C4-2B (cell line): ENCODE measurements at regions not wholly inside any gene's neighbourhood (a gene's known extent, or its start where the extent isn't known, plus 50 kb on each side); places are given as distances from the start of the nearest gene placed in this dataset.

Experiments
- H3K27ac ChIP-seq: fragments of 450-650 bp; 2 replicates; pipeline ENCODE4 v1.5.1; 2017
- CTCF ChIP-seq: fragments of 450-650 bp; conservative IDR thresholded peaks from 2 replicates; pipeline ENCODE4 v1.5.1; 2017; ENCODE audit warnings: mild to moderate bottlenecking
- ZFX ChIP-seq: fragments of 450-650 bp; IDR thresholded peaks from 2 replicates; pipeline ENCODE4 v1.6.1; 2017

- no peak overlapping the region for H3K27ac ChIP-seq
- TF ChIP-seq CTCF (no peak), ZFX (no peak)
Measured at GRCh38 chr2:122999821-123000220, 1025.3 kb upstream of the CNTNAP5 start.

DNA sequence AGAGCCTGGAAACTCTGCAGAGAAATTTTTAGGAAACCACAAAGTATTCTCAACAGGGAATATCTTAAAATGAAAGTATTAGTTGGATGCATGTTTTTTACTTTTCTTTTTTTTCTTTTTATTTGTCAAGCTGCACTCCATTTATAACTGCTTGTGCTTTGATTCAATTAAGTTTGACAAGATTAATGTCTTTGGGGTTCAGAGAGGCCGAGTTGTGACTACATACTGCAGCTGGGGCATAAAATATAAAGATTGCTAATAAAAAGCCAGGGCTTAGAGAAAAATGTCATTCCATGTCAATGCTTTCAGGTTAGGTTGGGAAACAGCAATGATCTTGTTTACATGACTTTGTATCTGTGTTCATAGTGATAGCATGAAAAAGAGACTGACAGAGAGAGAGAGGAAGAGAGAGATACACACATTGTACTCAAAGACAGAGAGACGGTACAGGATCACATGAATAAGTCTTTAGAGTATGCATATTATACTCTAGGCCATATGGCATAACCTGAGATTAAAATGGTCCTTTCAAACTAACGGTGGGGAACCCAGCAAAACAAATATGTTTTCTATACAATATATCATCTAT is 1022.3 kb upstream of the CNTNAP5 start:
- no peak for TF ChIP-seq ZFX
- TF ChIP-seq CTCF, result no peak
- no peak overlapping the region for H3K27ac ChIP-seq

GRCh38 chr2:123015186-123015585 is 1009.9 kb upstream of the CNTNAP5 start:
- TF ChIP-seq CTCF, result no peak
- TF ChIP-seq ZFX, result no peak
- no peak overlapping the region for H3K27ac ChIP-seq

DNA sequence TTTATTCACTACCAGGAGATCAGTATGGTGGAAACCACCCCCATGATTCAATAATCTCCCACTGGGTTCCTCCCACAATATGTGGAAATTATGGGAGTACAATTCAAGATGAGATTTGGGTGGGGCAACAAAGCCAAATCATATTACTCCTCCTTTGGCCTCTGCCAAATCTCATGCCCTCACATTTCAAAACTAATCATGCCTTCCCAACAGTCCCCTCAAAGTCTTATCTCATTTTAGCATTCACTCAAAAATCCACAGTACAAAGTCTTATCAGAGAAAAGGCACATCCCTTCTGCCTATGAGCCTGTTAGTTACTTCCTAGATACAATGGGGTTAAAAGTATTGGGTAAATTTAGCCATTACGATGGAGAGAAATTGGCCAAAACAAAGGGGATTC is 989.5 kb upstream of the CNTNAP5 start:
- TF ChIP-seq CTCF, result no peak
- TF ChIP-seq ZFX, result no peak
- H3K27ac ChIP-seq, result no peak overlapping the region

DNA sequence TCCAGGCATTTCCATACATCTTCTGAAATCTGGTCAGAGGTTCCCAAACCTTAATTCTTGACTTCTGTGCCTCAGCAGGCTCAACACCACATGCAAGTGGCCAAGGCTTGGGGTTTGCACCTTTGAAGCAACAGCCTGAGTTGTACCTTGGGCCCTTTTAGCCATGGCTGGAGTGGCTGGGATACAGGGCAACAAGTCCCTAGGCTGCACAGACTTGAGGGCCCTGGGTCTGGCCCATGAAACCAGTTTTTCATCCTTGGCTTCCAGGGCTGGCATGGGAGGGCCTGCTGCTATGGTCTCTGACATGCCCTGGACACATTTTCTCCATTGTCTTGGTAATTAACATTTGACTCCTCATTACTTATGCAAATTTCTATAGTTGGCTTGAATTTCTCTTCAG is 988.8 kb upstream of the CNTNAP5 start:
- TF ChIP-seq ZFX (no peak), CTCF (no peak)
- no peak overlapping the region for H3K27ac ChIP-seq

- TF ChIP-seq ZFX (no peak), CTCF (no peak)
- no peak overlapping the region for H3K27ac ChIP-seq
Measured at GRCh38 chr2:123040506-123040905, 984.6 kb upstream of the CNTNAP5 start.

- no peak overlapping the region for H3K27ac ChIP-seq
- TF ChIP-seq CTCF (no peak), ZFX (no peak)
Measured at GRCh38 chr2:123043458-123043857, 981.6 kb upstream of the CNTNAP5 start.
